Stimulated activated CD8-positive, alpha-beta memory T cell treated with anti-CD3 and anti-CD28 coated beads, Interleukin-4, amount 100 ng/mL, for 1 hour (primary cell): ENCODE measurements at regions not wholly inside any gene's neighbourhood (a gene's known extent, or its start where the extent isn't known, plus 50 kb on each side); places are given as distances from the start of the nearest gene placed in this dataset.
"Not testable (repeated sequence)": the region's sequence is repeated elsewhere in the genome, so short reads cannot be mapped to it uniquely, and the experiment has no call there.

Experiments used
- DNase-seq, 2 donors: peaks; one replicate each; pipeline ENCODE4 v3.0.0-alpha.2; 2020; ENCODE audit warnings: low read depth in 2 of 2, low spot score in 1 of 2

DNA sequence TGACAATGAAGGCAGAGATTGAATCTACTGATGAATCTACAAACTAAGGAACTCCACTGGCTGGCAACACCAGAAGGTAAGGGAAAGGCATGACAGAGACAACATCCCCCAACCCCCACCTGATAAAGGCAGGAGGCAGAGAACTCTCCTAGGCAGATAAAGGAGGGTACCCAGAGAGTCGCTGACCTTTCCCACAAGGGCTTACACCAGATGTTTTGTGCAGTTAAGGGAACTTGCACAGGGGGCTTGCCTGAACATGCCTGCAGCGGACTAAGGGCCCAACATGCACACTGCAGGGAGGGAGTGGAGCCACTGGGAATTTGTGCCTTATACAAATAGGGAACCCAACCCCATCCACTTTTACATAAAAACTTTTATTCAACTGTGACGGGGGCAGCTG lies 1996.9 kb upstream of the RAG2 start:
- no peak for DNase-seq

GRCh38 chr11:38593649-38594048 lies 1995.6 kb upstream of the RAG2 start:
- no peak for DNase-seq

DNA sequence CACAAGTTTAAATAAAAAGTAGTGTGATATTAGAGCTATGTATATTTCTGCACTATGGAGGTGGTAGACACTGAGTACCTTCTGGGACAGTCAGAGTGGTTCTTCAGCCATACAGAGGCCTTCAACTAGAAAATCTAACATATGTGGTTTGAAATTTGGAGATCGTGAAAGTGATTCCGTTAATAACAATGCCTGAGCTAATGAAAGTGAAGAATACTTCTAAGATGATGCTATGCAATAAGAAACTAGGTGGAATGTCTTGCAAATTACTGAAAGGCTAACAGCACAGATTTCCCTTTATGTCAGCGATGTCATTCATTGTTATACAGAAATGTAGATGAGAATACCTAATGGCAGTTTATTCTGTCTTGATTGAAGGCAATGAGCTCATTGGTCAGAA lies 1984.7 kb upstream of the RAG2 start:
- DNase-seq, result no peak

DNA sequence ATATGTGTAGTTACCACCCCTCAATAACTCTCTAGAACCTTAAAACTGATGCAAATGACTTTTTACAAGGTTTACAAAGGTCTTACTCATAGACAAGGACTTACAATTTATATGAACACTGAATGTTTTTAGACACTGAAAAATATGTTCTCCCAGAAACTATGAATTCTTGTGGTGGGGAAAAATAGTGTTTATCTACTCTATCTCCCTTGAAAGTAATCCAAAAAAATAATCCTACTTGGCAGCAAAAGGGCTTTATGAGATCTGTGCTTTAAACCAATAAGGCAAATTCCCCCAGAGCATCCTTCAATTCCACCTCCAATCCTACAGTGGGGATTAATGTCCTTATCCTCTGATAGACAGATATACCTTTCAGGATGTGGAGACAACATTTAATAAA lies 1984.1 kb upstream of the RAG2 start:
- no peak for DNase-seq

DNA sequence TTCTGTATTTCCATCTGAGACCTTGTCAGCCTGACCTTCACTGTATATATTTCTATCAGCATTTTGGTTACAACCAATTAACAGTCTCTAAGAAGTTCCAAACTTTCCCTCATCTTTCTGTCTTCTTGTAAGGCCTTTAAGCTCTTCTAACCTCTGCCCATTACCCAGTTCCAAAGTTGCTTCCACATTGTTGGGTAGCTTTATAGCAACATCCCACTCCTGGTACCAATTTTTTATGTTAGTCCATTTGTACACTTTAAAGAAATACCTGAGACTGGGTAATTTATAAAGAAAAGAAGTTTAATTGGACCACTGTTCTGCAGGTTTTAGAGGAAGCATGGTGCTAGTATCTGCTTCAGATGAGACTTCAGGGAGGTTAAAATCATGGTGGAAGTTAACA lies 1979.7 kb upstream of the RAG2 start:
- DNase-seq, result no peak

- no peak for DNase-seq
Measured at GRCh38 chr11:38562562-38562961, 1964.5 kb upstream of the RAG2 start.

DNA sequence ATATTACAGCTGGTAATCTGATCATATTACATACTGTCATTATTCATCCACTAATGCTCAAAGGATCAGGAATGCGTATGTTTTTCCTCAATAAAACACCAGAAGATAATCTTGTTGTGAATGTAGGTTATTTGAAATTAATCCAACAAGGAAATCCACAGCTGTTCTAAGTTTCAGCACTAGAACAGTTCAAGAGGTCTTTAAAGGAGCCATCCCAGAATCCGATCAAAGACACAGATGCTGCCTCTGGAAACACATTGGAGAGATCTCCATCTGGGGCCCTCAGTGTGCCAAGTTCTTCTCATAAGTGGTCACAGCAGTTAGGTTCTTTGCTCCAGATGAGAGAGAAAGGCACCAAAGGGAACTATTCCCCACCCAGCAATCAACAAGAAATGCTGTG lies 1955.1 kb upstream of the RAG2 start:
- DNase-seq, result no peak

DNA sequence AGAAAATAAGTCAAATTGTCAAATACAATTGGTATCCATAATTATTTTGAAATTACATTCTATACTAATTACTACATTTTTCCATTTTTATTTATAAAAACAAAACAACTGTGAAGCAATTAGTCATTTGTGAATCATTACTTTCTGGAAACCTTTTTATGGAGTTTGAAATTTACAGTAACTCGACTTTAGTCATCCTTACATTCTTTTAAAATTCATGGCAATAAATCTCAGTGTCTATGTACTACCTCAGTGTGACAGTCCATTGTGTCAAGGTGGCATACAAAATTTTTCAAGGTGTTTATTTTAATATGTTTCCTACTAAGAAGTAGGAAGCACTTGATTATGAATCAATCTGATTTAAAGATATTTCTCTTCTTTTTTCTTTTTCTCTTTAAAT lies 1949.4 kb upstream of the RAG2 start:
- no peak for DNase-seq

DNA sequence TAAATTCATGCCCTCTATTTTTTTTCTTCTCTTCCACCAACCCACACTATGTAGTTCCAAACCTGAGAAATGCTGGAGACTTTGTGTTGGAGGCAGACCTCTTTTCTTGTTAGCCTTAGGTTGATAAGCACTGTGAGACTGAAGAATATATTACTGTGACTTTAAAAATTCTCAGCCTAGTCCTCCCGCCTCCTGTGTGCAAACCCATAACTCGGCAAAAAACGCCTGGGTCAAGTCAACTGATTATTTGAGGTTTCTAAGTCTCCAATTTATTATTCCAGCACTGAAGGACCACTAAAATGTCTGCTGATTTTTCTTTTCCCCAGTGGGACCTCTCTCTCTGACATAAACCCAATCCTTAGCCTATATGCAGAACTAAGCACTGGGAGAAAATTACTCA lies 1946.0 kb upstream of the RAG2 start:
- no peak for DNase-seq

GRCh38 chr11:38543311-38543710 lies 1945.3 kb upstream of the RAG2 start:
- no peak for DNase-seq

GRCh38 chr11:38538866-38539680 lies 1941.0 kb upstream of the RAG2 start:
- DNase-seq, result no peak

DNA sequence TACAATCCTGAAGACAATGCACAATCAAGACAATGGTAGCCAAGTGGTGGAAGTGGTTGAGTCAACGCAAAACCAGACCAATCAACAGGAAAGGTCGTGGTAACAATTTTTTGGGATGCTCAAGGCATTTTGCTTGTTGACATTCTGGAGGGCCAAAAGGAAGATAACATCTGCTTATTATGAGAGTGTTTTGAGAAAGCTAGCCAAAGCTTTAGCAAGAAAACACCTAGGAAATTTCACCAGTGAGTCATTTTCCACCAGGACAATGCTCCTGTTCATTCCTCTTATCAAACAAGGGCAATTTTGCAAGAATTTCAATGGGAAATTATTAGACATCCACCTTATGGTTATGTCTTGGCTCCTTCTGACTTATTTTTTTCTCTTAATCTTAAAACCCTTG lies 1932.2 kb upstream of the RAG2 start:
- DNase-seq, result no peak

- DNase-seq, result no peak
Measured at GRCh38 chr11:38524945-38525344, 1926.9 kb upstream of the RAG2 start.

GRCh38 chr11:38517991-38518390 lies 1920.0 kb upstream of the RAG2 start:
- DNase-seq, result no peak

- not testable (repeated sequence) for DNase-seq
Measured at GRCh38 chr11:38512830-38513229, 1914.8 kb upstream of the RAG2 start.

DNA sequence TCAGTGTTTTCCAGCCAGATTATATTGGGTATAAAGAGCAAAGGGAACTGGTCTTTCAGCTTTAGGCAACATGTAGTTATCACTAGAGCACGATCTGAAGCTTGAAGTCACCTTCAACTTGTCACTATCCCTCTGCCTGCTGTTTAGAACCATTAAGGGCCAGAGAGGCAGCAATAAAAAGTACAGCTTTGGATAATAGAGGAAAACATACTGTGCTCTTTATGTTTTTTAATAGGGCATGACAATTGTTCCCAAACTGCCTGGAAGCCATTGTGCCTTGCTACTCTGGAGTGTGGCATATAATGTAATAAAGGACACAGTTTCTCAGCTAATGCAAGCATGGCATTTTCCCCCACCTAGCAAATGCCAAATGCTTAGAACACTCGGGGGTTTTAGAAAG lies 1912.0 kb upstream of the RAG2 start:
- no peak for DNase-seq

DNA sequence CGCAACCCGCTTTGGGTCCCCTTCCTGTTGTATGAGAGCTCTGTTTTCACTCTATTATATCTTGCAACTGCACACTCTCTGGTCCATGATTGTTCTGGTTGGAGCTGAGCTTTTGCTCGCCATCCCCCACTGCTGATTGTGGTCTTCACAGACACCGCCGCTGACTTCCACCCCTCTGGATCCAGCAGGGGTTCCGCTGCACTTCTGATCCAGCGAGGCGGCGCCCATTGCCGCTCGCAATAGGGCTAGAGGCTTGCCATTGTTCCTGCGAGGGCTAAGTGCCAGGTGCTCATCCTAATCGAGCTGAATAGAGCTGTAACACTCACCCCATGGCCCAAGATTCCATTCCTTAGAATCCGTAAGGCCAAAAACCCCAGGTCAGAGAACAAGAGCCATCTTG lies 1905.8 kb upstream of the RAG2 start:
- no peak for DNase-seq

DNA sequence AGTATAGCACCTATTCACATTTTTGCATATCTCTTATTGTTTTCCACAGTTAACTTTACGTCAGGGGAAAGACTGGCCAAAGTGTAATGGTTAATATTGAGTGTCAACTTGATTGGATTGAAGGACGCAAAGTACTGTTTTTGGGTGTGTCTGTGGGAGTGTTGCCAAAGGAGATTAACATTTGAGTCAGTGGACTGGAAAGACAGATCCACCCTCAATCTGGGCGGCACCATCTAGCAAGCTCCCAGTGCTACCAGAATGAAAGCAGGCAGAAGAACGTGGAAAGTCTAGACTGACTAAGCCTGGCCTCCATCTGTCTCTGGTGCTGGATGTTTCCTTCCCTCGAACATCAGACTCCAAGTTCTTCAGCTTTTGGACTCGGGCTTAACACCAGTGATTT lies 1900.7 kb upstream of the RAG2 start:
- no peak for DNase-seq

GRCh38 chr11:38491986-38492385 lies 1894.0 kb upstream of the RAG2 start:
- no peak for DNase-seq

DNA sequence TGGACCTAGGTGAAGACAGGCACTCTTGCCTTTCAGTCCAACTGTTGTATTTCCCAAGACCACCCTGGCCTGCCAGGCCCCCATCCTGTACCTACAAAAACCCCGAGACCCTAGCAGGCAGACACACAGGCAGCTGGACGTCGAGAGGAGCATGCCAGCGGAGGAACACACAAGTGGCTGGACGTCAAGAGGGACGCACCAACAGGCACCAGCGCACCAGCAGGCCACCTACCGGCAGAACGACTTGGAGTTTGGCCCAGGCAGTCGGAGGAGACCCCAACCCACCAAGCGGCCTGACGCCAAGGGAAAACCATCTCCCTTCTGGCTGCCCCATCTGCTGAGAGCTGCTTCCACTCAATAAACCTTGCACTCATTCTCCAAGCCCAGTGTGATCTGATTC lies 1883.4 kb upstream of the RAG2 start:
- DNase-seq, result no peak

DNA sequence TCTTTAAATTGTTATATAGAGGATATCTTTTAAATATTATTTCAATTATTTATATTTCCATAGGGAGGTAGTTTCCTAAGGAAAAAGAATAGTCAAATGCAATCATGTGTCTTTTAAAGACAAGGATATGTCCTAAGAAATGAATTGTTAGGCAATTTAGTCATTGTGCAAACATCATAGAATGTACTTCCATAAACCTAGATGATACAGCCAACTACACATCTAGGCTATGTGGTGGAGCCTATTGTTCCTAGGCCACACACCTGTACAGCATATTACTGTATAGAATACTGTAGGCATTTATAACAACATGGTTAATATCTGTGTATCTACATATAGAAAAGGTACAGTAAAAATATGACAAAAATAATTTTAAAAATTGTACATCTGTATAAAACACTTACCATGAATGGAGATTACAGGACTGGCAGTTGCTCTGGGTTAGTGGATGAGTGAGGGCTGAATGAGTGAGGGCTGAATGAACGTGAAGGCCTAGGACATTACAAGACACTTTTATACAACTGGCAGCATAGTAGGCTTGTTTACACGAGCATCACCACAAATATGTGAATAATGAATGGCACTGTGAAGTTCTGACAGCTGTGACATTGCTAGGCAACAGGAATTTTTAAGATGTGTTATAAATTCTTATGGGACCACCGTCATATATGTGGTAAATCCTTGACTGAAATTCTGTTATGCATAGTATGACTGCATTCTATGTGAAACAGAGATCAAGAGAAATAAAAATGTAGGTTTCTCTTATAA lies 1879.0 kb upstream of the RAG2 start:
- no peak for DNase-seq

GRCh38 chr11:38461751-38462150 lies 1863.7 kb upstream of the RAG2 start:
- no peak for DNase-seq

GRCh38 chr11:38460896-38461295 lies 1862.9 kb upstream of the RAG2 start:
- DNase-seq, result no peak
